Breast epithelium (tissue), 4 donors: ENCODE measurements at regions not wholly inside any gene's neighbourhood (a gene's known extent, or its start where the extent isn't known, plus 50 kb on each side); places are given as distances from the start of the nearest gene placed in this dataset.

Experiments used
- DNase-seq, 2 donors: peaks; one replicate each; pipeline ENCODE4 v3.0.0-alpha.2; 2019; ENCODE audit warnings: low spot score in 2 of 2
- H3K27ac ChIP-seq, 2 donors: fragments of 200-600 bp; sonication (generic) in 1 of 2; one replicate each; pipeline ENCODE4 v1.5.1; 2016 to 2019; ENCODE audit warnings: mild to moderate bottlenecking in 1 of 2
- H3K27me3 ChIP-seq, 2 donors: fragments of 200-600 bp; sonication (generic) in 1 of 2; one replicate each; pipeline versions ENCODE4 v1.5.1 to v1.6.0; 2017 to 2019; ENCODE audit warnings: control low read depth in 1 of 2, mild to moderate bottlenecking in 1 of 2
- H3K36me3 ChIP-seq: fragments of 200-600 bp; one replicate; pipeline ENCODE4 v1.5.1; 2019
- H3K4me1 ChIP-seq, 2 donors: fragments of 200-600 bp; sonication (generic); one replicate each; pipeline ENCODE4 v1.5.1; 2016 to 2019; ENCODE audit warnings: control low read depth in 1 of 2
- H3K4me3 ChIP-seq, 3 donors: fragments of 200-600 bp; sonication (generic); 1 replicate in 2 of 3; 2 replicates in 1 of 3; pipeline ENCODE4 v1.5.1; 2016 to 2019; ENCODE audit warnings: mild to moderate bottlenecking in 3 of 3, moderate library complexity in 2 of 3
- H3K9me3 ChIP-seq, 2 donors: fragments of 200-600 bp; sonication (generic) in 1 of 2; one replicate each; pipeline ENCODE4 v1.5.1; 2016 to 2019; ENCODE audit warnings: control low read depth in 1 of 2
- CTCF ChIP-seq, 3 donors: fragments of 450-650 bp; IDR thresholded peaks; one replicate each; pipeline ENCODE4 v1.5.1; 2016 to 2017; ENCODE audit warnings: antibody characterized with exemption in 3 of 3, mild to moderate bottlenecking in 3 of 3, moderate library complexity in 3 of 3
- POLR2A ChIP-seq: fragments of 450-650 bp; IDR thresholded peaks from one replicate; pipeline ENCODE4 v1.6.1; 2016; ENCODE audit warnings: antibody characterized with exemption, mild to moderate bottlenecking, moderate library complexity
- POLR2AphosphoS5 ChIP-seq, 3 donors: sonication (generic); formaldehyde crosslinking; IDR thresholded peaks; one replicate each; pipeline ENCODE4 v1.6.1; 2017; ENCODE audit warnings: antibody characterized with exemption in 3 of 3
- intact Hi-C: fragments of 100-400 bp; cut with DNase I; formaldehyde crosslinking; loops from one replicate; pipeline ENCODE4 v1.15.1; 2023; ENCODE audit warnings: low total_unique reads

- no peak for TF ChIP-seq POLR2A
- TF ChIP-seq POLR2AphosphoS5 (IDR thresholded peaks at IDR 0.05): no peak
- TF ChIP-seq CTCF (IDR thresholded peaks at IDR 0.05): no peak
- intact Hi-C loops: no loop called here
- no peaks in the 10 kb centered on the region for H3K9me3 ChIP-seq
- no peaks in the 10 kb centered on the region for H3K4me1 ChIP-seq
- H3K4me3 ChIP-seq: no peak overlapping the region
- H3K27me3 ChIP-seq: no peaks in the 10 kb centered on the region
- no peaks in the 10 kb centered on the region for H3K36me3 ChIP-seq
- no peak overlapping the region for H3K27ac ChIP-seq
- DNase-seq: no peak
These were observed 987.4 kb downstream of the TUSC7 start for GRCh38 chr3:117696851-117697407.

- TF ChIP-seq POLR2A (no peak), CTCF (IDR thresholded peaks at IDR 0.05) (no peak), POLR2AphosphoS5 (IDR thresholded peaks at IDR 0.05) (no peak)
- intact Hi-C loops: no loop called here
- no peaks in the 10 kb centered on the region for H3K9me3 ChIP-seq
- H3K36me3 ChIP-seq: no peaks in the 10 kb centered on the region
- DNase-seq: no peak
- no peaks in the 10 kb centered on the region for H3K4me1 ChIP-seq
- H3K27ac ChIP-seq: no peak overlapping the region
- no peak overlapping the region for H3K4me3 ChIP-seq
- H3K27me3 ChIP-seq: no peaks in the 10 kb centered on the region
These were observed 989.5 kb downstream of the TUSC7 start for GRCh38 chr3:117699058-117699457.

GRCh38 chr3:117700573-117701360 is 991.2 kb downstream of the TUSC7 start:
- no peaks in the 10 kb centered on the region for H3K4me1 ChIP-seq
- no peaks in the 10 kb centered on the region for H3K36me3 ChIP-seq
- H3K4me3 ChIP-seq: no peak overlapping the region
- no peak overlapping the region for H3K27ac ChIP-seq
- TF ChIP-seq POLR2A (no peak), CTCF (IDR thresholded peaks at IDR 0.05) (no peak), POLR2AphosphoS5 (IDR thresholded peaks at IDR 0.05) (no peak)
- no peaks in the 10 kb centered on the region for H3K27me3 ChIP-seq
- intact Hi-C loops: no loop called here
- no peaks in the 10 kb centered on the region for H3K9me3 ChIP-seq
- DNase-seq: no peak

DNA sequence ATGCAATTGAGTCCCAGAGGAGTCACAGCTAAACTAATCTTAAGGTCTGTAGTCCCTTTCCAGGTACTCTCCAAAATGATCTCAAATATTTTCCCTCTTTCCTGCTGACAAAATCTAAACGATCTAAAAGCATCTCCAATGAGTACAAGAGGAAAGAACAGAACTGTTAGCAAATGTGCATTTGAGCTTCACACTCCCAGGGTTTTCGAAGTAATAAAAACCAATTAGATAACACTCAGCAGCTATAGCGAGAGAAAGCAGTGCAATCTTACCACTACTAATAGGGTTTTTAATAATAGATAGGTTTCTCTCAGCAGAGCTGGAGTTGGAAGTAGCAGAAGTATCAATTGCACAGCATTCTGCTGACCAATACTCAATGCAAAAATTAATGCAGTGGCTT is 995.4 kb downstream of the TUSC7 start:
- Histone ChIP-seq H3K27me3 (no peaks in the 10 kb centered on the region), H3K4me3 (no peak overlapping the region), H3K27ac (no peak overlapping the region), H3K4me1 (no peaks in the 10 kb centered on the region), H3K36me3 (no peaks in the 10 kb centered on the region), H3K9me3 (no peaks in the 10 kb centered on the region)
- intact Hi-C loops: no loop called here
- no peak for DNase-seq
- TF ChIP-seq POLR2AphosphoS5 (IDR thresholded peaks at IDR 0.05): no peak
- no peak for TF ChIP-seq CTCF (IDR thresholded peaks at IDR 0.05)

- DNase-seq: no peak
- H3K36me3 ChIP-seq: no peaks in the 10 kb centered on the region
- H3K4me1 ChIP-seq: no peaks in the 10 kb centered on the region
- H3K27ac ChIP-seq: no peak overlapping the region
- no peaks in the 10 kb centered on the region for H3K9me3 ChIP-seq
- TF ChIP-seq CTCF (IDR thresholded peaks at IDR 0.05): no peak
- TF ChIP-seq POLR2A: no peak
- TF ChIP-seq POLR2AphosphoS5 (IDR thresholded peaks at IDR 0.05): no peak
- no peaks in the 10 kb centered on the region for H3K27me3 ChIP-seq
- intact Hi-C loops: no loop called here
- H3K4me3 ChIP-seq: no peak overlapping the region
These were observed 996.5 kb downstream of the TUSC7 start for GRCh38 chr3:117706037-117706436.
